ENCODE measurements at regions not wholly inside any gene's neighbourhood (a gene's known extent, or its start where the extent isn't known, plus 50 kb on each side); places are given as distances from the start of the nearest gene placed in this dataset.
A peak's percentile ranks its signal among the peaks of the same experiment; 100 is the strongest.

DNA sequence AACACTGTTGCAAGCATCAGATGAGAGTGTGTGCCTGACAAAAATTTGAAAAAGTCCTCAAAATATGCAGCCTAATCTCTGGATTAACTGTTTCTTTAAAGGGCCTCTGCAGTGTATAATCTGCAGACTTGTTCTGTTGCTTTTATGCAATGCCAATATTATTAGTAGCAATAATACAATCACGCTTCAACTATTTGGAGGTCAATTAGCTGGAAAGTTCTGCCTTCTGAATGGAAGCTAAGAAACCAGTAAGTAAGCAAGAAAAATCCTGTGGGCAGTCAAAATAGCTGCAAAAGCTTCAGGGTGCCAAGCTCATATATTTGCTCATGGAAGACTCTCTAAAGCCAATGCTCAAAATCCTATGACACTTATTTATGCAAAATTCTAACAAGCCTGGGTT lies 153.2 kb upstream of the NR2F2 start:
- DNase-seq, result no peak
- Histone ChIP-seq H3K27me3 (no peaks in the 10 kb centered on the region), H3K4me3 (no peak overlapping the region), H3K9me3 (no peaks in the 10 kb centered on the region), H3K36me3 (no peaks in the 10 kb centered on the region), H3K27ac (no peak overlapping the region), H3K4me1 (peaks cover 6% of the 10 kb centered on the region)
- TF ChIP-seq, protein P1, sequence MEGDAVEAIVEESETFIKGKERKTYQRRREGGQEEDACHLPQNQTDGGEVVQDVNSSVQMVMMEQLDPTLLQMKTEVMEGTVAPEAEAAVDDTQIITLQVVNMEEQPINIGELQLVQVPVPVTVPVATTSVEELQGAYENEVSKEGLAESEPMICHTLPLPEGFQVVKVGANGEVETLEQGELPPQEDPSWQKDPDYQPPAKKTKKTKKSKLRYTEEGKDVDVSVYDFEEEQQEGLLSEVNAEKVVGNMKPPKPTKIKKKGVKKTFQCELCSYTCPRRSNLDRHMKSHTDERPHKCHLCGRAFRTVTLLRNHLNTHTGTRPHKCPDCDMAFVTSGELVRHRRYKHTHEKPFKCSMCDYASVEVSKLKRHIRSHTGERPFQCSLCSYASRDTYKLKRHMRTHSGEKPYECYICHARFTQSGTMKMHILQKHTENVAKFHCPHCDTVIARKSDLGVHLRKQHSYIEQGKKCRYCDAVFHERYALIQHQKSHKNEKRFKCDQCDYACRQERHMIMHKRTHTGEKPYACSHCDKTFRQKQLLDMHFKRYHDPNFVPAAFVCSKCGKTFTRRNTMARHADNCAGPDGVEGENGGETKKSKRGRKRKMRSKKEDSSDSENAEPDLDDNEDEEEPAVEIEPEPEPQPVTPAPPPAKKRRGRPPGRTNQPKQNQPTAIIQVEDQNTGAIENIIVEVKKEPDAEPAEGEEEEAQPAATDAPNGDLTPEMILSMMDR (IDR thresholded peaks at IDR 0.05), result no peak
- ATAC-seq, result no peak
- intact Hi-C loops (cut with DNase I), result no loop called here

DNA sequence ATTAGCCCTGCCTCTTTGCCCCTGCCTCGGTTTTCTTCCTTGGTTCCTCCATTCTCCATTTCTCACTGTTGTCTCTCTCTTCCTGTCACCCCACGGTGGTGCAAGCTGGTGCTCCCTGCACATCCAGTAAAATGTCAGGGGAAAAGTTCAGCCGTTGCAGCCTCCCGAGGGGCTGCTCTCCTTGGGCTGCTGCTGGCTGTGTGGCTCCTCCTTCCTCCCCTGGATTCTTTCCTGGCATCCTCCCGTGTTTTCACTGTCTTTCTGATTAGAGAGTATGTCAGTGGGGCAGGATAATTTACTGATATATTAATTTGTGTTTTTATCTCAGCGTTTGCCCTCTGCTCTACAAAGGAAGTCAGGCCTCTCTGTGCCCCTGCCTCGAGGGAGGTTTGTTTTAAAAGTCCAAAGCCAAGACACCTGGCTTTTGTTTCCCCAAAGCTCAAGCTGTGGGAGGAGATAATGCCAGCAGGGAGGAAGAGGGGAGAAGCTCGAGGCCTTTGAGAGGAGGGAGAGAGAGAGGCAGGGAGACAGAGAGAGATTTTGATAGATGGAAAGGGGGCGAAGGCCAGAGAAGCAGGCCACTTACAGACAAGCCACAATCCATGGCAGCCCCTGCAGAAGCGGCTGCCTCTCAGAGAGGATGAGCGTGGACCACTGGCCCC lies 150.3 kb upstream of the NR2F2 start:
- intact Hi-C loops (cut with DNase I), result no loop called here
- TF ChIP-seq, protein P1 (IDR thresholded peaks at IDR 0.05), result no peak

DNA sequence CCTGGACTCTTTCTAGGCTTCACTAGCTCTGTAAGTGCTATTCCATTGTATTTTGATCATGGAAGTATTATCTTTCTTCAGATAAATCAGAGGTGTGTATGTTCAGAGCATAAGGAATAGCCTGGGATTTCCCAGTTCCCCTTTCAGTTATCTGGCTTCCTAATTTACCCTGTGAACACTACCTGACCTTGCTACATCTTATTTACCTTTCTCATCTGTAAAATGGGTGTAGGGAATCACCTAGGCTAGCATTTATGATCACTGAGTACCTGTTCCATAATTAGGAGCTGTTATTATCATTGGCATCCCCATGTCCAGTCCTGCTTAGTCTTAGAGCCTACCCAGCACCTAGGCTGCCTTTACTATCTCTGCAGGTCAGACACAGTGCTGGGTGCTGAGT lies 149.3 kb upstream of the NR2F2 start:
- H3K36me3 ChIP-seq, result no peaks in the 10 kb centered on the region
- TF ChIP-seq, protein P1 (IDR thresholded peaks at IDR 0.05), result no peak
- H3K9me3 ChIP-seq, result no peaks in the 10 kb centered on the region
- DNase-seq (no peak), ATAC-seq (no peak)
- peaks cover 6% of the 10 kb centered on the region for H3K4me1 ChIP-seq
- no peak overlapping the region for H3K4me3 ChIP-seq
- intact Hi-C loops (cut with DNase I), result no loop called here
- H3K27ac ChIP-seq, result no peak overlapping the region
- no peaks in the 10 kb centered on the region for H3K27me3 ChIP-seq

More for the DNA sequence above, 150.3 kb upstream of the NR2F2 start:
- Histone ChIP-seq H3K4me1 (peaks cover 6% of the 10 kb centered on the region), H3K9me3 (no peaks in the 10 kb centered on the region), H3K4me3 (no peak overlapping the region), H3K36me3 (no peaks in the 10 kb centered on the region), H3K27ac (no peak overlapping the region), H3K27me3 (no peaks in the 10 kb centered on the region)
- DNase-seq, result no peak
- ATAC-seq, result no peak

DNA sequence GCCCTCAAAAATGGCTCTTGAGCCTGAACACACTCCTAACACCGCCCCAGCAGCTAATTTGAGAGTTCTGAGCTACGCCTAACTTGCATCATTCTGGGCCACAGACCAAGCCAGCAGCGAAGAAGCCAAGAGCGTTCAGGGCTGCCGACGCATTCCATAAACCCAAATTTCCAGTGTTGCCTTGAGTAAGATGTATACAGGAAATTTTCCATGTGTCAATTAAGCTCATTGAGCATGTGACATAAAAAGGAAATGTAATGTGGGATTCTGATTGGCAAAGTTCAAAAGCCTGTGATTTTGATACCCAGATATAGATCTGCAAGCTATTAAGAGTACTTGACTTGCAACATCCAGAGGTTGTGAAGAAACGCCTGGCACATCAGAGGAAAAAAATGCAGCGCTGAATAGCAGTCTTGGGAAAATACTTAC lies 148.6 kb upstream of the NR2F2 start:
- DNase-seq (peak; percentile 71), ATAC-seq (peak; percentile 77)
- TF ChIP-seq, protein P1 (IDR thresholded peaks at IDR 0.05), result no peak
- peak overlapping the region; percentile 8 for H3K27ac ChIP-seq
- intact Hi-C loops (cut with DNase I), result no loop called here
- no peaks in the 10 kb centered on the region for H3K9me3 ChIP-seq
- H3K27me3 ChIP-seq, result no peaks in the 10 kb centered on the region
- no peak overlapping the region for H3K4me3 ChIP-seq
- peaks cover 6% of the 10 kb centered on the region for H3K4me1 ChIP-seq
- H3K36me3 ChIP-seq, result no peaks in the 10 kb centered on the region

DNA sequence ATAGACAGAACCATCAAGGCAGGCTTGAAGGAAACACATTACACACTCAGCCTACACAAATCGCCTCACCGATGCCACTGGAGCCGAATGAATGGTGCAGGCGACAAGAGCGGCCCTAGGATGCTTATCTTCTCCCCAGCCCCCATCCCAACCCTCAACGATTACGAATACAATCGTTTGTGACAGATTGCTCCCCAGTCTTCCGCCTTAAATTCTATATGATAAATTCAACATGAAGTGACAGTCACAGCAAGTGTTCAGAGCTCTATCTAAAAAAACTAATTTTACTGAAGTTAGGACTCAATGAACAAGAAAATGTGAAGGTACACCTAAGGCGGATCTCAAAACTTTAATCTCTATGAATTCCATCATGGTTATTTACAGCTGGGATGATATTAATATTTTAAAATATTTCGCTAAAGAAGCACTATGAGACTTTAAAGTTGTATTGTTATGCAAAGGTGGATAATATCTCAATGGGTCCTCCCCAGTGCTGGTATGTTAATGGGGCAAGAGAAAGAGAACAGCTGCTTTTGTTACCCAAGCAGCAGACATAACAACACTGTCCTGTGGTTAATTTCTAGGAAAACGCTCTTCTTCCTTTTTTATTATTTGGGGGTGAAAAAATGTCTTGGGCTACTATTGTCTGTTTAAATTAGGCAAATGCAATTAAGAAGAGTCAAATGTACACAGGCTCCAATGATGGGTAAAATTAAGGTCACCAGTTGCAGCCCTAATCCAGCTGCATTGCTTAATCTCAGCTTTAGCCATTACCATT lies 147.6 kb upstream of the NR2F2 start:
- intact Hi-C loops (cut with DNase I), result no loop called here
- no peaks in the 10 kb centered on the region for H3K27me3 ChIP-seq
- TF ChIP-seq, protein P1 (IDR thresholded peaks at IDR 0.05), result no peak
- H3K9me3 ChIP-seq, result no peaks in the 10 kb centered on the region
- no peaks in the 10 kb centered on the region for H3K36me3 ChIP-seq
- DNase-seq (no peak), ATAC-seq (no peak)
- no peak overlapping the region for H3K27ac ChIP-seq
- peaks cover 6% of the 10 kb centered on the region for H3K4me1 ChIP-seq
- H3K4me3 ChIP-seq, result no peak overlapping the region
